ENCODE measurements at regions not wholly inside any gene's neighbourhood (a gene's known extent, or its start where the extent isn't known, plus 50 kb on each side); places are given as distances from the start of the nearest gene placed in this dataset.

DNA sequence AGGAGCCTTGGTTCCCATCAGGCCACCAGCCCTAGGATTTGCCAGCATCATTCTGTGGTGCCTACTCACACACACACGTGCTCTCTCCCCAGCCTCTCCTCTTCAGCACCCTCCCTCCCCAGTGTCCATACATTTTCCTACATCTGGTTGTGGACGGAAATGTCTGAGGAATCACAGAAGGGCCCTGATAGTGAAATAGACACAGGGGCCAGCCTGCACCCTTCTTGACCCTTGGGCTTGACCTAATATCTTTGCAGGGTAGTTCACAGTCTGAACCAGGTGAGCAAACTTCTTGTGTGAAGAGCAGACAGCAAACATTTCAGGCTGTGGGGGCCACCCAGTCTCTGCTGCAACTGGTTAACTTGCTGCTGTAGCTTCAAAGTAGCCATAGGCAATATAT, 108.5 kb upstream of the NXT1 start:
- TF ChIP-seq, protein P1, sequence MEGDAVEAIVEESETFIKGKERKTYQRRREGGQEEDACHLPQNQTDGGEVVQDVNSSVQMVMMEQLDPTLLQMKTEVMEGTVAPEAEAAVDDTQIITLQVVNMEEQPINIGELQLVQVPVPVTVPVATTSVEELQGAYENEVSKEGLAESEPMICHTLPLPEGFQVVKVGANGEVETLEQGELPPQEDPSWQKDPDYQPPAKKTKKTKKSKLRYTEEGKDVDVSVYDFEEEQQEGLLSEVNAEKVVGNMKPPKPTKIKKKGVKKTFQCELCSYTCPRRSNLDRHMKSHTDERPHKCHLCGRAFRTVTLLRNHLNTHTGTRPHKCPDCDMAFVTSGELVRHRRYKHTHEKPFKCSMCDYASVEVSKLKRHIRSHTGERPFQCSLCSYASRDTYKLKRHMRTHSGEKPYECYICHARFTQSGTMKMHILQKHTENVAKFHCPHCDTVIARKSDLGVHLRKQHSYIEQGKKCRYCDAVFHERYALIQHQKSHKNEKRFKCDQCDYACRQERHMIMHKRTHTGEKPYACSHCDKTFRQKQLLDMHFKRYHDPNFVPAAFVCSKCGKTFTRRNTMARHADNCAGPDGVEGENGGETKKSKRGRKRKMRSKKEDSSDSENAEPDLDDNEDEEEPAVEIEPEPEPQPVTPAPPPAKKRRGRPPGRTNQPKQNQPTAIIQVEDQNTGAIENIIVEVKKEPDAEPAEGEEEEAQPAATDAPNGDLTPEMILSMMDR (conservative IDR thresholded peaks at IDR 0.05; ENCODE audit: low read depth in 2 of 2) = no peak
- TF ChIP-seq EZH2 (IDR thresholded peaks at IDR 0.05; ENCODE audit: low read depth, unreplicated experiment) (no peak), JUNB (IDR thresholded peaks at IDR 0.05; ENCODE audit: unreplicated experiment) (no peak), EZH2phosphoT487 (IDR thresholded peaks at IDR 0.05; ENCODE audit: unreplicated experiment) (no peak)
- TF ChIP-seq, protein P2, sequence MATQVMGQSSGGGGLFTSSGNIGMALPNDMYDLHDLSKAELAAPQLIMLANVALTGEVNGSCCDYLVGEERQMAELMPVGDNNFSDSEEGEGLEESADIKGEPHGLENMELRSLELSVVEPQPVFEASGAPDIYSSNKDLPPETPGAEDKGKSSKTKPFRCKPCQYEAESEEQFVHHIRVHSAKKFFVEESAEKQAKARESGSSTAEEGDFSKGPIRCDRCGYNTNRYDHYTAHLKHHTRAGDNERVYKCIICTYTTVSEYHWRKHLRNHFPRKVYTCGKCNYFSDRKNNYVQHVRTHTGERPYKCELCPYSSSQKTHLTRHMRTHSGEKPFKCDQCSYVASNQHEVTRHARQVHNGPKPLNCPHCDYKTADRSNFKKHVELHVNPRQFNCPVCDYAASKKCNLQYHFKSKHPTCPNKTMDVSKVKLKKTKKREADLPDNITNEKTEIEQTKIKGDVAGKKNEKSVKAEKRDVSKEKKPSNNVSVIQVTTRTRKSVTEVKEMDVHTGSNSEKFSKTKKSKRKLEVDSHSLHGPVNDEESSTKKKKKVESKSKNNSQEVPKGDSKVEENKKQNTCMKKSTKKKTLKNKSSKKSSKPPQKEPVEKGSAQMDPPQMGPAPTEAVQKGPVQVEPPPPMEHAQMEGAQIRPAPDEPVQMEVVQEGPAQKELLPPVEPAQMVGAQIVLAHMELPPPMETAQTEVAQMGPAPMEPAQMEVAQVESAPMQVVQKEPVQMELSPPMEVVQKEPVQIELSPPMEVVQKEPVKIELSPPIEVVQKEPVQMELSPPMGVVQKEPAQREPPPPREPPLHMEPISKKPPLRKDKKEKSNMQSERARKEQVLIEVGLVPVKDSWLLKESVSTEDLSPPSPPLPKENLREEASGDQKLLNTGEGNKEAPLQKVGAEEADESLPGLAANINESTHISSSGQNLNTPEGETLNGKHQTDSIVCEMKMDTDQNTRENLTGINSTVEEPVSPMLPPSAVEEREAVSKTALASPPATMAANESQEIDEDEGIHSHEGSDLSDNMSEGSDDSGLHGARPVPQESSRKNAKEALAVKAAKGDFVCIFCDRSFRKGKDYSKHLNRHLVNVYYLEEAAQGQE (IDR thresholded peaks at IDR 0.05; ENCODE audit: unreplicated experiment) = no peak
